LNCaP clone FGC (cell line): ENCODE measurements at regions not wholly inside any gene's neighbourhood (a gene's known extent, or its start where the extent isn't known, plus 50 kb on each side); places are given as distances from the start of the nearest gene placed in this dataset.

Experiments used
- DNase-seq: peaks from one replicate; pipeline ENCODE4 v3.0.0-alpha.2; 2011; ENCODE audit warnings: low read depth
- H3K4me3 ChIP-seq: 2 replicates; pipeline ENCODE4 v1.5.1; 2011; ENCODE audit warnings: mild to moderate bottlenecking, low read depth, low read length, control low read depth
- TF ChIP-seq, protein P1 (sequence below): IDR thresholded peaks from 2 replicates; pipeline ENCODE4 v1.5.1; 2012; ENCODE audit warnings: mild to moderate bottlenecking; ENCODE audit not compliant: control insufficient read depth, insufficient read depth; ENCODE audit errors: extremely low read depth

DNA sequence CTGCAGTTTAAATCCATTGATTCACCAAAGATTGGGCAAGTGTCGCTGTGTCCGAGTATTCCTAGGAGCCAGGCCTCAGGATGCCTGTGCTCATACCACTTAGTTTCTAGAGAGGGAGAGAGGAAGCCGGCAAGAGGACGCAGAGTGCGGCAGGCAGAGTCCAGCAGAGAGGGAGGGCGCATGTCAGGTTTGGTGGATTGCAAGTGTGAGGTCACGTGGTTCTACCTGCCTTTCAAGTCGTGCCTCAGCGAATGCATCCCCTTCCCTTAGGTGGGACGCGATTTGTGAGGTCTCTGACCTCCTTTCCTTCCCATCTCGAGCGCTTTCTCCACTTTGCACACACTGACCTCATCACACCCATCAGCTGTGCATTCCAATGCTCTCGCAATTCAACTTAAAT, 188.1 kb downstream of the TMEM18 start:
- no peak overlapping the region for H3K4me3 ChIP-seq
- DNase-seq, result no peak
- TF ChIP-seq, protein P1, sequence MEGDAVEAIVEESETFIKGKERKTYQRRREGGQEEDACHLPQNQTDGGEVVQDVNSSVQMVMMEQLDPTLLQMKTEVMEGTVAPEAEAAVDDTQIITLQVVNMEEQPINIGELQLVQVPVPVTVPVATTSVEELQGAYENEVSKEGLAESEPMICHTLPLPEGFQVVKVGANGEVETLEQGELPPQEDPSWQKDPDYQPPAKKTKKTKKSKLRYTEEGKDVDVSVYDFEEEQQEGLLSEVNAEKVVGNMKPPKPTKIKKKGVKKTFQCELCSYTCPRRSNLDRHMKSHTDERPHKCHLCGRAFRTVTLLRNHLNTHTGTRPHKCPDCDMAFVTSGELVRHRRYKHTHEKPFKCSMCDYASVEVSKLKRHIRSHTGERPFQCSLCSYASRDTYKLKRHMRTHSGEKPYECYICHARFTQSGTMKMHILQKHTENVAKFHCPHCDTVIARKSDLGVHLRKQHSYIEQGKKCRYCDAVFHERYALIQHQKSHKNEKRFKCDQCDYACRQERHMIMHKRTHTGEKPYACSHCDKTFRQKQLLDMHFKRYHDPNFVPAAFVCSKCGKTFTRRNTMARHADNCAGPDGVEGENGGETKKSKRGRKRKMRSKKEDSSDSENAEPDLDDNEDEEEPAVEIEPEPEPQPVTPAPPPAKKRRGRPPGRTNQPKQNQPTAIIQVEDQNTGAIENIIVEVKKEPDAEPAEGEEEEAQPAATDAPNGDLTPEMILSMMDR, result no peak

DNA sequence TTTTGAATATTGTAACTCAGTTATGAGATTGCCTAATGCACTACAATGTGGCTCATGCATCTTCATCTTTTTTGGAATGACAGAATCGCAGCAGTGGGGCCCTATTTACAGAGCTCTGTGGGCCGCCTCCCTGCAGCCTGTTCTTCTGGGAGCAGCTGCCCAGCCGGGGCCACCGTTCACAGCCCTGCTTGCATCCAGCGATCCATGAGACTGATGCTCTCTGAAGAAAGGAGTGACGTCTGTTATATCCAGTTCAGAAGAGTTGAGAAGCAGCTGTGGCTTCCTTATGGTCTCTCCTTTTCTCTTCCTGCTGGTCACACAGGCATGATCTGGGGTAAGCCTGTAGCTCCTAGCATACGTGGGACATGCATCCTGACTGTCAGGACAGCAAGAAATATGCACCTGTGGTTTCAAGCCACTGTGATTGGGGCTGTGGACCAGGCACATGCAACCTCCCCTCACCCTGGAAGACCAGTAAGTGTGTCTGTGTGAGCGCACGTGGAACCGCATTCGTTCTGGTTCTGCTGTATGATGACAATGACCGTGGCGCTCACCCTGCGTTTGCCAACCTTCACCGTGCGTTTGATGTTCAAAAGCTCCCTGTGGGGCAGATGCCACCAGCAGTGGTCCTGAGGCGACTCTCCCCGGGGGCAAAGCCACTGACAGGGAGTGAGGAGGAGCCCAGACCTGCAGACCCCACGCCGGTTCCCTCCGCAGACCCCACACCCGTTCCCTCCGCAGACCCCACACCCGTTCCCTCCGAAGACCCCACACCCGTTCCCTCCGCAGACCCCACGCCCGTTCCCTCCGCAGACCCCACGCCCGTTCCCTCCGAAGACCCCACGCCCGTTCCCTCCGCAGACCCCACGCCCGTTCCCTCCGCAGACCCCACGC, 189.8 kb downstream of the TMEM18 start:
- no peak overlapping the region for H3K4me3 ChIP-seq
- DNase-seq, result no peak
- TF ChIP-seq, protein P1, result no peak

DNA sequence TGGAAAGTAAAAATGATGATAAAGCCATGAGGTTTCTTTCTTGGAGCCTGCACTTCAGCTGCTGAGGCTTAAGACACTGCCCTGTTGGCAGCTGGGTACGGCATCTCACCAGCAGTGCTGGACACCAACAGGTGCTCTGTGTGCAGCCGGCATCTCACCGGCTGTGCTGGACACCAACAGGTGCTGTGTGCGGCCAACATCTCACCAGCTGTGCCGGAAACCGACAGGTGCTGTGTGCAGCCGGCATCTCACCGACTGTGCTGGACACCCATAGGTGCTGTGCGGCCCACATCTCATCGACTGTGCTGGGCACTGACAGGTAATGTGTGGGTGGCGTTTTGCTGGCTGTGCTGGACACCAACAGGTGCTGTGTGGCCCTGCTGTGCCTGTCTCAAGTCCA, 190.8 kb downstream of the TMEM18 start:
- TF ChIP-seq, protein P1, result no peak
- H3K4me3 ChIP-seq, result no peak overlapping the region
- no peak for DNase-seq

DNA sequence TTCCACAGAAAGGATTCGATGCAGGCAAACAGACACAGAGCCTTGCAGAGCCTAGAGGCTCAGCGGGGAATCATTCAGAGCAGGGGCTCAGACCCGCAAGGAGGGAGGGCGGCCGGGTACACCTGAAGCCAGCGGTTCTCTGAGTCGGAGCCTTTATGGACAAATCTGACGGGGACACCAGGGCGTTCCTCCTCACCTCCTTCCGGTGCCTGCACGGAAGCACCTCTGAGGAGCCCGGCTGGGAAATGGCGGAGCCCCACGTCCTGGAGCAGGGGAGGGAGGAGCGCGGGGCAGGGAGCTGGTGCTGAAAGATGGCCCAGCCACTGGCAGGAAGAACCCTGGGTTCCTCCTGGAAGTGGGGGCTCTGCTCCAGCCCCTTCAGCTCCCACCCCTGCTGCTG, 193.5 kb upstream of the ALKAL2 start:
- no peak for DNase-seq
- TF ChIP-seq, protein P1, result no peak
- no peak overlapping the region for H3K4me3 ChIP-seq

DNA sequence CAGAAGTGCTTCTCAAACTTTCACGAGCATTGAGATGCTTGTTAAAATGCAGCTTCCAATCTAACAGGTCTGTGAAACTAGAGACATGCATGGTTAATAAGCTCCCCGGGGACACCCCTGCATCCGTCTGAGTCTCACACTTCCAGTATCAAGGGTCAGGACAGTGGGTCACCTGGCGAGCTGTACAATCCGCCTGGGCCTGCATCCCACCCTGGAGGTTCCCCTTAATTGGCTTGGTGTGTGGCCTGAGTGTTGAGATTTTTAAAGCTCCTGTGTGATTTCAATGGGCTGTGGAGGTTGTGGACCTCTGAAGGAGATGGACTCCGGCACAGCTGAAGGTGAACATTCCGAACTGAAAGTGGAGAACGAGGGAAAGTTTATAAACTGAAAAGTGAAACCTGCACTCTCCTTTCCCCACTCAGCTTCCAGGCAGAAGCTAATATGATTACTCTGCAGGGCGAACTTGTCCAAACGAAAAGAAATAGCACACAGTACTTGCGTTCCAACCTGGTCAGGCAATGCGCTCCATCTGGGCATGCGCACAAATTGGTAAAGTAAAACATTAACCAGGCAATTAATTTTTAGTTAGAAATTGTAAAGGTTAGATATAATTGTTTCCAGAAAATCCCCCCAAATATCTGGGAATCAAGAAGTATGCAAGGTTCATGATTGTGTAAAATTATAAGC, 191.7 kb upstream of the ALKAL2 start:
- DNase-seq, result no peak
- no peak overlapping the region for H3K4me3 ChIP-seq
- TF ChIP-seq, protein P1, result no peak

DNA sequence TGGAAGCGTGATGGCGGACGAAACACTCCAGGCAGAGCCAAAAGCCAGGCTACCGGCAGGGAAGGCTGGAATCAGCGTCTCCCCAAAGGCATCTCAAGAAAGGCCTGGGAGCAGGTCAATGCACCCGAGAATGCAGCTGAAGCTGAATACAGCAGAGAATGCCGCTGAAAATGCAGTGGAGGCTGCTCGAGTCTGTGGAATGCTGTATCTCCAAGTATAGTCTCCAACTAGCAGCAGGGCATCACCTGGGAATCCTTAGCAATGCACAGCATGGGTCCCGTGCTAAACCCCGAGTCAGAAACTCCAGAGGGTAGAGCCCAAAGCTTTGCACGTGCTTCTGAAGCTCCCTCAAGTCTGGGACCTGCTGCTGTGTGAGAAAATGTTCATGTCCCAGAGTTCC, 191.1 kb upstream of the ALKAL2 start:
- no peak overlapping the region for H3K4me3 ChIP-seq
- TF ChIP-seq, protein P1, result no peak
- DNase-seq, result no peak
